Glutamatergic neuron (in vitro differentiated cells): ENCODE measurements at regions not wholly inside any gene's neighbourhood (a gene's known extent, or its start where the extent isn't known, plus 50 kb on each side); places are given as distances from the start of the nearest gene placed in this dataset.
"Not testable (repeated sequence)": the region's sequence is repeated elsewhere in the genome, so short reads cannot be mapped to it uniquely, and the experiment has no call there.

ENCODE experiments used
- DNase-seq: peaks from one replicate; pipeline ENCODE4 v3.0.0; 2022
- H3K27ac Mint-ChIP-seq: one replicate; pipeline ENCODE4 v1.8.0; 2020; ENCODE audit warnings: mild to moderate bottlenecking, mixed read lengths, inconsistent platforms; ENCODE audit not compliant: unreplicated experiment
- H3K27me3 Mint-ChIP-seq: one replicate; pipeline ENCODE4 v1.8.0; 2020; ENCODE audit warnings: mild to moderate bottlenecking, moderate library complexity, mixed read lengths, inconsistent platforms; ENCODE audit not compliant: unreplicated experiment
- H3K36me3 Mint-ChIP-seq: one replicate; pipeline ENCODE4 v1.8.0; 2020; ENCODE audit warnings: mild to moderate bottlenecking, mixed read lengths, inconsistent platforms; ENCODE audit not compliant: unreplicated experiment
- H3K4me1 Mint-ChIP-seq: one replicate; pipeline ENCODE4 v1.8.0; 2020; ENCODE audit warnings: mild to moderate bottlenecking, low read depth, mixed read lengths, inconsistent platforms; ENCODE audit not compliant: unreplicated experiment
- H3K4me3 Mint-ChIP-seq: one replicate; pipeline ENCODE4 v1.8.0; 2020; ENCODE audit warnings: mild to moderate bottlenecking, mixed read lengths, inconsistent platforms; ENCODE audit not compliant: unreplicated experiment
- H3K9me3 Mint-ChIP-seq: one replicate; pipeline ENCODE4 v1.8.0; 2020; ENCODE audit warnings: mild to moderate bottlenecking, moderate library complexity, mixed read lengths, inconsistent platforms; ENCODE audit not compliant: unreplicated experiment
- CTCF ChIP-seq: fragments of 200-600 bp; sonication (generic); IDR thresholded peaks from one replicate; pipeline ENCODE4 v1.5.0; 2021; ENCODE audit not compliant: partially characterized antibody, unreplicated experiment

- no peak for DNase-seq
- H3K4me1 Mint-ChIP-seq: no peaks in the 10 kb centered on the region
- TF ChIP-seq CTCF: no peak
- no peaks in the 10 kb centered on the region for H3K36me3 Mint-ChIP-seq
- H3K4me3 Mint-ChIP-seq: no peak overlapping the region
- no peaks in the 10 kb centered on the region for H3K27me3 Mint-ChIP-seq
- H3K9me3 Mint-ChIP-seq: peaks cover 4% of the 10 kb centered on the region
- no peak overlapping the region for H3K27ac Mint-ChIP-seq
Observed at GRCh38 chr6:69570106-69570505, 226.7 kb downstream of the LMBRD1 start.

- not testable (repeated sequence) for H3K4me1 Mint-ChIP-seq, DNase-seq, H3K36me3 Mint-ChIP-seq, H3K27ac Mint-ChIP-seq, H3K4me3 Mint-ChIP-seq, H3K27me3 Mint-ChIP-seq, H3K9me3 Mint-ChIP-seq
Observed at GRCh38 chr6:69560597-69560996, 236.2 kb downstream of the LMBRD1 start.

- TF ChIP-seq CTCF: no peak
- no peaks in the 10 kb centered on the region for H3K9me3 Mint-ChIP-seq
- DNase-seq: no peak
- H3K36me3 Mint-ChIP-seq: no peaks in the 10 kb centered on the region
- H3K4me3 Mint-ChIP-seq: no peak overlapping the region
- no peaks in the 10 kb centered on the region for H3K27me3 Mint-ChIP-seq
- no peak overlapping the region for H3K27ac Mint-ChIP-seq
- no peaks in the 10 kb centered on the region for H3K4me1 Mint-ChIP-seq
Observed at GRCh38 chr6:69555088-69555638, 241.6 kb downstream of the LMBRD1 start.

GRCh38 chr6:69542494-69542893 is 254.3 kb downstream of the LMBRD1 start:
- H3K27me3 Mint-ChIP-seq: no peaks in the 10 kb centered on the region
- no peaks in the 10 kb centered on the region for H3K9me3 Mint-ChIP-seq
- no peak for DNase-seq
- H3K27ac Mint-ChIP-seq: no peak overlapping the region
- no peaks in the 10 kb centered on the region for H3K4me1 Mint-ChIP-seq
- H3K36me3 Mint-ChIP-seq: no peaks in the 10 kb centered on the region
- H3K4me3 Mint-ChIP-seq: no peak overlapping the region
- no peak for TF ChIP-seq CTCF

- Mint-ChIP-seq H3K4me3 (no peak overlapping the region), H3K27ac (no peak overlapping the region), H3K9me3 (peaks cover 2% of the 10 kb centered on the region), H3K27me3 (no peaks in the 10 kb centered on the region), H3K4me1 (no peaks in the 10 kb centered on the region), H3K36me3 (no peaks in the 10 kb centered on the region)
- no peak for DNase-seq
- TF ChIP-seq CTCF: no peak
Observed at GRCh38 chr6:69527921-69528476, 268.8 kb downstream of the LMBRD1 start.

GRCh38 chr6:69515480-69515879 is 281.3 kb downstream of the LMBRD1 start:
- H3K36me3 Mint-ChIP-seq, H3K9me3 Mint-ChIP-seq, H3K27ac Mint-ChIP-seq, H3K4me1 Mint-ChIP-seq, DNase-seq, H3K4me3 Mint-ChIP-seq, H3K27me3 Mint-ChIP-seq: not testable (repeated sequence)
